Transverse colon (tissue), 3 donors: ENCODE measurements at regions not wholly inside any gene's neighbourhood (a gene's known extent, or its start where the extent isn't known, plus 50 kb on each side); places are given as distances from the start of the nearest gene placed in this dataset.

Source experiments
- EP300 ChIP-seq: sonication (generic); formaldehyde crosslinking; IDR thresholded peaks from one replicate; pipeline ENCODE4 v1.6.1; 2017; ENCODE audit warnings: antibody characterized with exemption, low read depth
- TF ChIP-seq, protein P1 (sequence below), 5 experiments: fragments of 200-600 bp in 3 of 5; fragments of 450-650 bp in 2 of 5; sonication (generic) in 3 of 5; IDR thresholded peaks; 1 replicate in 2 of 5; 2 replicates in 3 of 5; pipeline ENCODE4 v1.5.1; 2016 to 2017; ENCODE audit warnings: antibody characterized with exemption in 5 of 5, inconsistent platforms in 3 of 5, mild to moderate bottlenecking in 2 of 5, moderate library complexity in 1 of 5

DNA sequence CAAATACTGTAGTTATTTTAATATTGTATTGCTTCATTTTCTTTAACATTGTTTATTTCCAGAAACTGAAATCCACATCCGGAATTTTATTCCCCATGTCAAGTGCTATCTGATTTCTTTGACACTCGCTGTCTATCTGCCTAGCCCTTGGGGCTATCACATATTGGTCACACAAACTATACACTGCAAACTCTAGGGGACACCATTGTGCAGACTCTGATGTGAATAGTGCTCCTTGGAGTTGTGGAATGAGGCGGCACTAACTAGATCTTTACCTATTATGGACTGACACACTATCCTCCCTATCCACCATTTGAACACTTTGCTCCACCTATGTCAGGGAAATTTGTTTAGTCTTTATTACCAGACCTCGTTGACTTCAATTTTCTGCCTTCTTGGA is 534.5 kb downstream of the GLUD2 start:
- TF ChIP-seq, protein P1, sequence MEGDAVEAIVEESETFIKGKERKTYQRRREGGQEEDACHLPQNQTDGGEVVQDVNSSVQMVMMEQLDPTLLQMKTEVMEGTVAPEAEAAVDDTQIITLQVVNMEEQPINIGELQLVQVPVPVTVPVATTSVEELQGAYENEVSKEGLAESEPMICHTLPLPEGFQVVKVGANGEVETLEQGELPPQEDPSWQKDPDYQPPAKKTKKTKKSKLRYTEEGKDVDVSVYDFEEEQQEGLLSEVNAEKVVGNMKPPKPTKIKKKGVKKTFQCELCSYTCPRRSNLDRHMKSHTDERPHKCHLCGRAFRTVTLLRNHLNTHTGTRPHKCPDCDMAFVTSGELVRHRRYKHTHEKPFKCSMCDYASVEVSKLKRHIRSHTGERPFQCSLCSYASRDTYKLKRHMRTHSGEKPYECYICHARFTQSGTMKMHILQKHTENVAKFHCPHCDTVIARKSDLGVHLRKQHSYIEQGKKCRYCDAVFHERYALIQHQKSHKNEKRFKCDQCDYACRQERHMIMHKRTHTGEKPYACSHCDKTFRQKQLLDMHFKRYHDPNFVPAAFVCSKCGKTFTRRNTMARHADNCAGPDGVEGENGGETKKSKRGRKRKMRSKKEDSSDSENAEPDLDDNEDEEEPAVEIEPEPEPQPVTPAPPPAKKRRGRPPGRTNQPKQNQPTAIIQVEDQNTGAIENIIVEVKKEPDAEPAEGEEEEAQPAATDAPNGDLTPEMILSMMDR (IDR thresholded peaks at IDR 0.05): no peak
- no peak for TF ChIP-seq EP300
